WTC11 (cell line): ENCODE measurements at regions not wholly inside any gene's neighbourhood (a gene's known extent, or its start where the extent isn't known, plus 50 kb on each side); places are given as distances from the start of the nearest gene placed in this dataset.

ENCODE experiments used
- ATAC-seq: fragments of 200-7000 bp; cut with Tn5 transposase; 2 replicates; pipeline ENCODE4 v1.10.0; 2021; ENCODE audit warnings: mild to moderate bottlenecking, moderate library complexity
- CTCF ChIA-PET: fragments of 300-600 bp; sonication (Branson Sonifier 250); formaldehyde crosslinking; loops from one replicate; lab custom pipeline; 2021; ENCODE audit warnings: antibody characterized with exemption; lab: Charles Lee
- POLR2A ChIA-PET: fragments of 350-600 bp; sonication (Branson Sonifier 250); formaldehyde crosslinking; loops from one replicate; lab custom pipeline; 2021; ENCODE audit warnings: antibody characterized with exemption; lab: Charles Lee
- DNase-seq: peaks from one replicate; pipeline ENCODE4 v3.0.0; 2021; ENCODE audit warnings: low spot score
- H3K27ac Mint-ChIP-seq: 2 replicates; pipeline ENCODE4 v1.8.0; 2021; ENCODE audit warnings: mixed read lengths
- H3K27me3 Mint-ChIP-seq: 2 replicates; pipeline ENCODE4 v1.8.0; 2021; ENCODE audit warnings: low read depth, mild to moderate bottlenecking, moderate library complexity, mixed read lengths
- H3K36me3 Mint-ChIP-seq: 2 replicates; pipeline ENCODE4 v1.8.0; 2021; ENCODE audit warnings: mixed read lengths
- H3K4me1 Mint-ChIP-seq: 2 replicates; pipeline ENCODE4 v1.8.0; 2022; ENCODE audit warnings: mixed read lengths
- H3K4me3 Mint-ChIP-seq: 2 replicates; pipeline ENCODE4 v1.8.0; 2021; ENCODE audit warnings: mild to moderate bottlenecking, moderate library complexity, mixed read lengths
- H3K9me3 Mint-ChIP-seq: 2 replicates; pipeline ENCODE4 v1.8.0; 2021; ENCODE audit warnings: mixed read lengths
- ATF1 ChIP-seq: sonication (generic); formaldehyde crosslinking; IDR thresholded peaks from 2 replicates; pipeline ENCODE4 v1.8.1; 2023; ENCODE audit warnings: mild to moderate bottlenecking, moderate library complexity, missing genetic modification reagents
- CREM ChIP-seq: sonication (generic); formaldehyde crosslinking; IDR thresholded peaks from 2 replicates; pipeline ENCODE4 v1.8.1; 2022; ENCODE audit warnings: mild to moderate bottlenecking, missing genetic modification reagents, moderate library complexity
- FOXP1 ChIP-seq: sonication (generic); formaldehyde crosslinking; IDR thresholded peaks from 2 replicates; pipeline ENCODE4 v1.8.0; 2022; ENCODE audit warnings: missing genetic modification reagents, mild to moderate bottlenecking, moderate library complexity, borderline replicate concordance
- NFE2L1 ChIP-seq: sonication (generic); formaldehyde crosslinking; IDR thresholded peaks from 2 replicates; pipeline ENCODE4 v1.8.1; 2023; ENCODE audit warnings: missing genetic modification reagents
- NFYB ChIP-seq: sonication (generic); formaldehyde crosslinking; conservative IDR thresholded peaks from 2 replicates; pipeline ENCODE4 v1.8.0; 2022; ENCODE audit warnings: low read depth, missing genetic modification reagents
- RELA ChIP-seq: sonication (generic); formaldehyde crosslinking; IDR thresholded peaks from 2 replicates; pipeline ENCODE4 v1.8.1; 2022; ENCODE audit warnings: missing genetic modification reagents, mild to moderate bottlenecking, borderline replicate concordance
- SP1 ChIP-seq: sonication (generic); formaldehyde crosslinking; conservative IDR thresholded peaks from 2 replicates; pipeline ENCODE4 v1.8.1; 2022; ENCODE audit warnings: missing genetic modification reagents
- TEAD4 ChIP-seq: sonication (generic); formaldehyde crosslinking; IDR thresholded peaks from 2 replicates; pipeline ENCODE4 v1.8.0; 2022; ENCODE audit warnings: mild to moderate bottlenecking, missing genetic modification reagents
- ZNF138 ChIP-seq: sonication (generic); formaldehyde crosslinking; conservative IDR thresholded peaks from 2 replicates; pipeline ENCODE4 v1.8.1; 2022; ENCODE audit warnings: mild to moderate bottlenecking, moderate library complexity, missing genetic modification reagents
- ZNF423 ChIP-seq: fragments of 250-450 bp; sonication (Bioruptor Pico); IDR thresholded peaks from 2 replicates; pipeline ENCODE4 v2.1.2; 2022; ENCODE audit warnings: mild to moderate bottlenecking, moderate library complexity
- TF ChIP-seq, protein P1 (sequence below): sonication (generic); formaldehyde crosslinking; IDR thresholded peaks from 2 replicates; pipeline ENCODE4 v1.8.0; 2023; ENCODE audit warnings: missing genetic modification reagents
- TF ChIP-seq, protein P2 (sequence below): sonication (generic); formaldehyde crosslinking; IDR thresholded peaks from 2 replicates; pipeline ENCODE4 v1.8.0; 2022; ENCODE audit warnings: mild to moderate bottlenecking, missing genetic modification reagents
- TF ChIP-seq, protein P3 (sequence below): sonication (generic); formaldehyde crosslinking; IDR thresholded peaks from 2 replicates; pipeline ENCODE4 v1.8.1; 2023; ENCODE audit warnings: mild to moderate bottlenecking, missing genetic modification reagents
- TF ChIP-seq, protein P4 (sequence below): fragments of 200-600 bp; IDR thresholded peaks from 2 replicates; pipeline ENCODE4 v1.8.0; 2022; ENCODE audit warnings: antibody characterized with exemption
- TF ChIP-seq, protein P5 (sequence below): sonication (generic); formaldehyde crosslinking; IDR thresholded peaks from 2 replicates; pipeline ENCODE4 v1.8.0; 2022; ENCODE audit warnings: mild to moderate bottlenecking, missing genetic modification reagents

DNA sequence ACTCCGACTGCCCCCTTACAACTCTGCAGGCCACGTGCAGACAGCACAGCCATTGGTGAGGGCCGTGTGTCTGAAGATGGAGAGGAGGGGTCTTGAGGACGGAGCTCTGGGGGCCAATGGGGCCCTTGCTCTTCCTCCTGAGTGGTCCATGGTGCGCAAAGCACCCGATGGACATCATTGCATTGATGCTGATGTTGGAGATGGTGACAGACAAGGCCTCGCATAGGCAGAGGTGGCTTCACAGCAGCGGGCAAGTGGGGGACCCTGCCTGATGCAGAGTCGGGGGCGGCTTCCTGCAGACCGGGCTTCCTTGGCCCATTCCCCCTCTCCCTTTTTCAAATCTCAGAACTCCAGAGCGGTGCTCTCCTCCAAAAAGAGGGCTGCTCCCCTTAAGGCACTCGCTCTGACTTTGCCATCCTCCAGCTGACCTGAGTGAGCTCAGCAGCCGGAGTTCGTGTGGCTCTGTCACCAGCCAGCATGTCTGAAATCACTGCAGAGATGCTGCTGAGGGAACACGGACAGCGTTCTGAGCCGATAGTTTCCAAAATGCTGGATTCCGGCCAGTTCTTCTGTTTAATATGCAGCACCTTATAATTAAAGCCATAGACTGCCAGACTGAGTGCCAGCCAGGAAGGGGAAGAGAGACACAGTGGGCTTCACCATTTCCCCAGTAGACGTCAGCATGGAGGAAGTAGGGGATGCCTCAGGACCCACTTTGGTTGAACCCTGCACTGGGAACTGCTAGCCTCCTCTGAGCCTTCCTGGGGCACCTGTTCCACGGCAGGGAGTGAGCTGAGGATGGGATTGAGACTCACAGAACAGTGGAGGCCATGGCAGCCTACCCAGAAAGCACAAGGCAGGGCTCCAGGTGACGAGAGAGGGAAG is 278.2 kb downstream of the BRD1 start (continued):
- TF ChIP-seq, protein P1, sequence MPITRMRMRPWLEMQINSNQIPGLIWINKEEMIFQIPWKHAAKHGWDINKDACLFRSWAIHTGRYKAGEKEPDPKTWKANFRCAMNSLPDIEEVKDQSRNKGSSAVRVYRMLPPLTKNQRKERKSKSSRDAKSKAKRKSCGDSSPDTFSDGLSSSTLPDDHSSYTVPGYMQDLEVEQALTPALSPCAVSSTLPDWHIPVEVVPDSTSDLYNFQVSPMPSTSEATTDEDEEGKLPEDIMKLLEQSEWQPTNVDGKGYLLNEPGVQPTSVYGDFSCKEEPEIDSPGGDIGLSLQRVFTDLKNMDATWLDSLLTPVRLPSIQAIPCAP (CRISPR knock-in tag), result no peak
- TF ChIP-seq, protein P2, sequence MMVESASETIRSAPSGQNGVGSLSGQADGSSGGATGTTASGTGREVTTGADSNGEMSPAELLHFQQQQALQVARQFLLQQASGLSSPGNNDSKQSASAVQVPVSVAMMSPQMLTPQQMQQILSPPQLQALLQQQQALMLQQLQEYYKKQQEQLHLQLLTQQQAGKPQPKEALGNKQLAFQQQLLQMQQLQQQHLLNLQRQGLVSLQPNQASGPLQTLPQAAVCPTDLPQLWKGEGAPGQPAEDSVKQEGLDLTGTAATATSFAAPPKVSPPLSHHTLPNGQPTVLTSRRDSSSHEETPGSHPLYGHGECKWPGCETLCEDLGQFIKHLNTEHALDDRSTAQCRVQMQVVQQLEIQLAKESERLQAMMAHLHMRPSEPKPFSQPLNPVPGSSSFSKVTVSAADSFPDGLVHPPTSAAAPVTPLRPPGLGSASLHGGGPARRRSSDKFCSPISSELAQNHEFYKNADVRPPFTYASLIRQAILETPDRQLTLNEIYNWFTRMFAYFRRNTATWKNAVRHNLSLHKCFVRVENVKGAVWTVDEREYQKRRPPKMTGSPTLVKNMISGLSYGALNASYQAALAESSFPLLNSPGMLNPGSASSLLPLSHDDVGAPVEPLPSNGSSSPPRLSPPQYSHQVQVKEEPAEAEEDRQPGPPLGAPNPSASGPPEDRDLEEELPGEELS (CRISPR knock-in tag), result no peak
- TF ChIP-seq ATF1 (no peak), TEAD4 (CRISPR knock-in tag) (no peak), ZNF138 (no peak), NFYB (CRISPR knock-in tag) (no peak), RELA (no peak), NFE2L1 (no peak)

DNA sequence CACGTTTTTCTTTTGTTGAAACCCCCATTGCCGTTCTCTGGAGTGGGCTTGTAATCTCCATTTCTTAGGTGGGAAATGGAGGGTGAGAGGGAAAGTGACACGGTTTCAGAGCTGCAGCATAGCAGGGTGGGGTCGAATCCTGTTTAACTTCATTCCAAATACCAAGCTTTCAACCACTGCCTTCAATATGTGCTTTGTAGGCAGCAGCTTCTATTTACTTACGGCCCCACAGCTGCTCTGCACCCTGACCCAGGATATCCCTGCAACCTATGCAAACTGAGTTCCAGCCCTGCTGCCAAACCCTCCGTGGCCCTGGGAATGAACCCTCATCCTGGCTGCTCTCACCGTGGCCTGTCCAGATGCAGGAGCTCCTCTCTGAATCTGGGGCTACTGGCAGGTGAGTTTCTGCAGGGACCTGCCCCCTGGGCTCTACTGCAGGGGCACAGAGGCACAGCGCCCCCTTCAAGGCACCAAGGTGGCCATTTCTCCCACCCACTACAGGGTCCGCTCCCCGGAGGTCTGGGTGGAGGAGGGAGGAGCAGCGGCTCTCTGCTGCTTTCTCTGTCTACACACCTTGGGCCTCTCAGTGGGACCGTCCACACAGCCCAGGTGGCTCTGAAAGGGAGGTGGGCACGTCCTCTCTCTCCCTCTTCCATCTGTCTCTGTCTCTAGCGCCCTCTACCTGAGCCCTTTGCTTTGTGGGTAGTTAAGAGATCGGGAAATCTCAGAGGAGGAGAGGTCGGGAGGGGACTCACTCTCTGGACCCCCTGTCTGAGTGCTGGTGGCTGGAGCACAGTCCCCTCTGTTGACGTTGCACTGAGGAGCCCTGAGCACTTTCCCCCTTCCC is 279.1 kb downstream of the BRD1 start:
- H3K4me1 Mint-ChIP-seq, result peaks cover 17% of the 10 kb centered on the region
- H3K9me3 Mint-ChIP-seq, result peaks cover 23% of the 10 kb centered on the region
- ChIA-PET POLR2A (interaction anchor here (0.9 kb wide), 1 partner anchor 114 kb away, joined by 3 read pairs; no protein-coding TSS in a partner anchor), CTCF (interaction anchor here (0.6 to 6.5 kb wide), 22 partner anchors 8 to 177 kb away, joined by 3 to 70 read pairs (median 4); no protein-coding TSS in a partner anchor)
- peaks cover 12% of the 10 kb centered on the region for H3K27me3 Mint-ChIP-seq
- H3K27ac Mint-ChIP-seq, result no peak overlapping the region
- peaks cover 18% of the 10 kb centered on the region for H3K36me3 Mint-ChIP-seq
- TF ChIP-seq, protein P3, sequence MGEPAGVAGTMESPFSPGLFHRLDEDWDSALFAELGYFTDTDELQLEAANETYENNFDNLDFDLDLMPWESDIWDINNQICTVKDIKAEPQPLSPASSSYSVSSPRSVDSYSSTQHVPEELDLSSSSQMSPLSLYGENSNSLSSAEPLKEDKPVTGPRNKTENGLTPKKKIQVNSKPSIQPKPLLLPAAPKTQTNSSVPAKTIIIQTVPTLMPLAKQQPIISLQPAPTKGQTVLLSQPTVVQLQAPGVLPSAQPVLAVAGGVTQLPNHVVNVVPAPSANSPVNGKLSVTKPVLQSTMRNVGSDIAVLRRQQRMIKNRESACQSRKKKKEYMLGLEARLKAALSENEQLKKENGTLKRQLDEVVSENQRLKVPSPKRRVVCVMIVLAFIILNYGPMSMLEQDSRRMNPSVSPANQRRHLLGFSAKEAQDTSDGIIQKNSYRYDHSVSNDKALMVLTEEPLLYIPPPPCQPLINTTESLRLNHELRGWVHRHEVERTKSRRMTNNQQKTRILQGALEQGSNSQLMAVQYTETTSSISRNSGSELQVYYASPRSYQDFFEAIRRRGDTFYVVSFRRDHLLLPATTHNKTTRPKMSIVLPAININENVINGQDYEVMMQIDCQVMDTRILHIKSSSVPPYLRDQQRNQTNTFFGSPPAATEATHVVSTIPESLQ (CRISPR knock-in tag), result no peak
- peak; percentile 28; the same call in 1 of the 2 replicates for TF ChIP-seq ZNF423 (CRISPR knock-in tag)
- TF ChIP-seq FOXP1 (CRISPR knock-in tag), result peak; percentile 40; the same call in 1 of the 2 replicates
- TF ChIP-seq, protein P4, sequence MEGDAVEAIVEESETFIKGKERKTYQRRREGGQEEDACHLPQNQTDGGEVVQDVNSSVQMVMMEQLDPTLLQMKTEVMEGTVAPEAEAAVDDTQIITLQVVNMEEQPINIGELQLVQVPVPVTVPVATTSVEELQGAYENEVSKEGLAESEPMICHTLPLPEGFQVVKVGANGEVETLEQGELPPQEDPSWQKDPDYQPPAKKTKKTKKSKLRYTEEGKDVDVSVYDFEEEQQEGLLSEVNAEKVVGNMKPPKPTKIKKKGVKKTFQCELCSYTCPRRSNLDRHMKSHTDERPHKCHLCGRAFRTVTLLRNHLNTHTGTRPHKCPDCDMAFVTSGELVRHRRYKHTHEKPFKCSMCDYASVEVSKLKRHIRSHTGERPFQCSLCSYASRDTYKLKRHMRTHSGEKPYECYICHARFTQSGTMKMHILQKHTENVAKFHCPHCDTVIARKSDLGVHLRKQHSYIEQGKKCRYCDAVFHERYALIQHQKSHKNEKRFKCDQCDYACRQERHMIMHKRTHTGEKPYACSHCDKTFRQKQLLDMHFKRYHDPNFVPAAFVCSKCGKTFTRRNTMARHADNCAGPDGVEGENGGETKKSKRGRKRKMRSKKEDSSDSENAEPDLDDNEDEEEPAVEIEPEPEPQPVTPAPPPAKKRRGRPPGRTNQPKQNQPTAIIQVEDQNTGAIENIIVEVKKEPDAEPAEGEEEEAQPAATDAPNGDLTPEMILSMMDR, result 0 out of 2 replicates have a peak, but pooled peaks have one; percentile 25
- TF ChIP-seq SP1 (CRISPR knock-in tag), result peak; percentile 26; the same call in 1 of the 2 replicates
- no peak for TF ChIP-seq CREM (CRISPR knock-in tag)
- TF ChIP-seq, protein P5, sequence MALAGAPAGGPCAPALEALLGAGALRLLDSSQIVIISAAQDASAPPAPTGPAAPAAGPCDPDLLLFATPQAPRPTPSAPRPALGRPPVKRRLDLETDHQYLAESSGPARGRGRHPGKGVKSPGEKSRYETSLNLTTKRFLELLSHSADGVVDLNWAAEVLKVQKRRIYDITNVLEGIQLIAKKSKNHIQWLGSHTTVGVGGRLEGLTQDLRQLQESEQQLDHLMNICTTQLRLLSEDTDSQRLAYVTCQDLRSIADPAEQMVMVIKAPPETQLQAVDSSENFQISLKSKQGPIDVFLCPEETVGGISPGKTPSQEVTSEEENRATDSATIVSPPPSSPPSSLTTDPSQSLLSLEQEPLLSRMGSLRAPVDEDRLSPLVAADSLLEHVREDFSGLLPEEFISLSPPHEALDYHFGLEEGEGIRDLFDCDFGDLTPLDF (CRISPR knock-in tag), result no peak
- DNase-seq, result peak; percentile 69
- no peak overlapping the region for H3K4me3 Mint-ChIP-seq
- ATAC-seq, result peak; percentile 86
